Vagina (tissue), 2 donors: ENCODE measurements at regions not wholly inside any gene's neighbourhood (a gene's known extent, or its start where the extent isn't known, plus 50 kb on each side); places are given as distances from the start of the nearest gene placed in this dataset.
"Not testable (repeated sequence)": the region's sequence is repeated elsewhere in the genome, so short reads cannot be mapped to it uniquely, and the experiment has no call there.

Source experiments
- CTCF ChIP-seq, 3 experiments: fragments of 450-650 bp in 2 of 3; fragments of 200-600 bp in 1 of 3; sonication (generic) in 1 of 3; IDR thresholded peaks; one replicate each; pipeline ENCODE4 v1.5.1; 2017 to 2019; ENCODE audit warnings: antibody characterized with exemption in 3 of 3, mild to moderate bottlenecking in 2 of 3, moderate library complexity in 2 of 3
- POLR2A ChIP-seq, 2 donors: fragments of 450-650 bp; IDR thresholded peaks; one replicate each; pipeline ENCODE4 v1.6.1; 2017; ENCODE audit warnings: antibody characterized with exemption in 2 of 2, mild to moderate bottlenecking in 2 of 2, moderate library complexity in 2 of 2
- POLR2AphosphoS5 ChIP-seq, 2 donors: sonication (generic); formaldehyde crosslinking; IDR thresholded peaks; one replicate each; pipeline ENCODE4 v1.9.0; 2017; ENCODE audit warnings: antibody characterized with exemption in 2 of 2, mild to moderate bottlenecking in 2 of 2, low read depth in 1 of 2; ENCODE audit not compliant: insufficient read depth in 1 of 2

- not testable (repeated sequence) for TF ChIP-seq POLR2A (IDR thresholded peaks at IDR 0.05); POLR2AphosphoS5 (IDR thresholded peaks at IDR 0.05; ENCODE audit: insufficient read depth in 1 of 2, low read depth in 1 of 2); CTCF (IDR thresholded peaks at IDR 0.05)
Measured at GRCh38 chr7:13025043-13025442, 337.6 kb downstream of the ARL4A start.
